ENCODE measurements at regions not wholly inside any gene's neighbourhood (a gene's known extent, or its start where the extent isn't known, plus 50 kb on each side); places are given as distances from the start of the nearest gene placed in this dataset.

GRCh38 chr6:11324453-11325015 lies 92.1 kb upstream of the NEDD9 start:
- ATAC-seq: no peak

GRCh38 chr6:11323666-11324452 lies 91.4 kb upstream of the NEDD9 start:
- ATAC-seq: no peak
- no peak for TF ChIP-seq OSR1 (CRISPR knock-in tag; IDR thresholded peaks at IDR 0.05)

More at GRCh38 chr6:11324453-11325015, 92.1 kb upstream of the NEDD9 start:
- no peak for TF ChIP-seq ZFP30 (CRISPR knock-in tag; IDR thresholded peaks at IDR 0.05)

GRCh38 chr6:11322252-11322885 lies 89.9 kb upstream of the NEDD9 start:
- ATAC-seq: no peak
- TF ChIP-seq TSHZ2 (CRISPR knock-in tag; IDR thresholded peaks at IDR 0.05): no peak
- no peak for TF ChIP-seq PATZ1 (CRISPR knock-in tag; IDR thresholded peaks at IDR 0.05; ENCODE audit: borderline replicate concordance)
- TF ChIP-seq SNAI2 (CRISPR knock-in tag; IDR thresholded peaks at IDR 0.05): no peak
- no peak for TF ChIP-seq GLIS3 (CRISPR knock-in tag; IDR thresholded peaks at IDR 0.05)
- no peak for TF ChIP-seq RARB (CRISPR knock-in tag; IDR thresholded peaks at IDR 0.05)
- TF ChIP-seq CSRNP3 (CRISPR knock-in tag; IDR thresholded peaks at IDR 0.05): no peak
- no peak for TF ChIP-seq TCF4 (CRISPR knock-in tag; IDR thresholded peaks at IDR 0.05; ENCODE audit: borderline replicate concordance)
- no peak for TF ChIP-seq CREB5 (CRISPR knock-in tag; IDR thresholded peaks at IDR 0.05; ENCODE audit: low read depth)
- no peak for TF ChIP-seq OSR1 (CRISPR knock-in tag; IDR thresholded peaks at IDR 0.05)
- no peak for TF ChIP-seq CSDC2 (CRISPR knock-in tag; IDR thresholded peaks at IDR 0.05)
- no peak for TF ChIP-seq ARNTL (CRISPR knock-in tag; IDR thresholded peaks at IDR 0.05; ENCODE audit: borderline replicate concordance, low read depth)

GRCh38 chr6:11320914-11321597 lies 88.6 kb upstream of the NEDD9 start:
- no peak for ATAC-seq
- TF ChIP-seq CSDC2 (CRISPR knock-in tag; IDR thresholded peaks at IDR 0.05): no peak
- no peak for TF ChIP-seq TCF4 (CRISPR knock-in tag; IDR thresholded peaks at IDR 0.05; ENCODE audit: borderline replicate concordance)
- TF ChIP-seq ZNF8 (CRISPR knock-in tag; IDR thresholded peaks at IDR 0.05): no peak
- TF ChIP-seq GLIS3 (CRISPR knock-in tag; IDR thresholded peaks at IDR 0.05): no peak
- TF ChIP-seq PATZ1 (CRISPR knock-in tag; IDR thresholded peaks at IDR 0.05; ENCODE audit: borderline replicate concordance): no peak
- TF ChIP-seq OSR1 (CRISPR knock-in tag; IDR thresholded peaks at IDR 0.05): no peak
- no peak for TF ChIP-seq ESRRG (CRISPR knock-in tag; IDR thresholded peaks at IDR 0.05)
